Hematopoietic multipotent progenitor cell treated with erythropoietin and hydrocortisone succinate and interleukin-3 and kit ligand, for 8 days (in vitro differentiated cells): ENCODE measurements at regions not wholly inside any gene's neighbourhood (a gene's known extent, or its start where the extent isn't known, plus 50 kb on each side); places are given as distances from the start of the nearest gene placed in this dataset.

Experiments
- DNase-seq: peaks from one replicate; pipeline ENCODE4 v3.0.0-alpha.2; 2015

GRCh38 chr10:25661632-25662031, 272.4 kb upstream of the MYO3A start:
- DNase-seq, result no peak

GRCh38 chr10:25666276-25666675, 267.8 kb upstream of the MYO3A start:
- DNase-seq, result no peak

- DNase-seq, result no peak
Observed at GRCh38 chr10:25675204-25675603, 258.8 kb upstream of the MYO3A start.

GRCh38 chr10:25675615-25676014, 258.4 kb upstream of the MYO3A start:
- DNase-seq, result no peak

GRCh38 chr10:25678220-25678619, 255.8 kb upstream of the MYO3A start:
- no peak for DNase-seq

- no peak for DNase-seq
Observed at GRCh38 chr10:25678666-25679065, 255.4 kb upstream of the MYO3A start.

GRCh38 chr10:25682203-25682851, 251.7 kb upstream of the MYO3A start:
- DNase-seq, result no peak

- DNase-seq, result no peak
Observed at GRCh38 chr10:25683344-25683743, 250.7 kb upstream of the MYO3A start.

- DNase-seq, result no peak
Observed at GRCh38 chr10:25687521-25687920, 246.5 kb upstream of the MYO3A start.

- no peak for DNase-seq
Observed at GRCh38 chr10:25689346-25690100, 244.5 kb upstream of the MYO3A start.

GRCh38 chr10:25692761-25693160, 241.3 kb upstream of the MYO3A start:
- DNase-seq, result no peak

GRCh38 chr10:25694206-25694933, 239.7 kb upstream of the MYO3A start:
- no peak for DNase-seq

GRCh38 chr10:25694971-25695370, 239.1 kb upstream of the MYO3A start:
- no peak for DNase-seq

GRCh38 chr10:25695586-25695985, 238.4 kb upstream of the MYO3A start:
- DNase-seq, result no peak

- DNase-seq, result no peak
Observed at GRCh38 chr10:25696013-25696708, 237.9 kb upstream of the MYO3A start.

GRCh38 chr10:25697412-25697811, 236.6 kb upstream of the MYO3A start:
- no peak for DNase-seq

- DNase-seq, result no peak
Observed at GRCh38 chr10:25698638-25699037, 235.4 kb upstream of the MYO3A start.

GRCh38 chr10:25699631-25700030, 234.4 kb upstream of the MYO3A start:
- DNase-seq, result no peak

GRCh38 chr10:25701652-25702051, 232.4 kb upstream of the MYO3A start:
- no peak for DNase-seq

GRCh38 chr10:25704622-25705021, 229.4 kb upstream of the MYO3A start:
- no peak for DNase-seq

- DNase-seq, result no peak
Observed at GRCh38 chr10:25707572-25707971, 226.5 kb upstream of the MYO3A start.

- DNase-seq, result no peak
Observed at GRCh38 chr10:25707976-25708671, 225.9 kb upstream of the MYO3A start.

GRCh38 chr10:25713894-25714240, 220.2 kb upstream of the MYO3A start:
- DNase-seq, result no peak
